ENCODE measurements at regions not wholly inside any gene's neighbourhood (a gene's known extent, or its start where the extent isn't known, plus 50 kb on each side); places are given as distances from the start of the nearest gene placed in this dataset.

GRCh38 chr14:94917041-94917600 is 147.2 kb upstream of the GSC start:
- TF ChIP-seq CTCF (IDR thresholded peaks at IDR 0.05; ENCODE audit: unreplicated experiment): no peak
- Mint-ChIP-seq H3K4me3 (ENCODE audit: low read depth, unreplicated experiment) (no peak overlapping the region), H3K27me3 (ENCODE audit: unreplicated experiment) (peaks cover 51% of the 10 kb centered on the region), H3K27ac (ENCODE audit: unreplicated experiment) (no peak overlapping the region), H3K4me1 (ENCODE audit: low read depth, unreplicated experiment) (no peaks in the 10 kb centered on the region), H3K36me3 (ENCODE audit: insufficient read depth, unreplicated experiment) (no peaks in the 10 kb centered on the region), H3K9me3 (ENCODE audit: low read depth, unreplicated experiment) (no peaks in the 10 kb centered on the region)
- no TSS peak for BruUV-seq (replicated peaks)
- CTCF ChIA-PET: interaction anchor here (0.7 kb wide), 1 partner anchor 530 kb away, joined by 5 read pairs; no protein-coding TSS in a partner anchor
- intact Hi-C loops (cut with micrococcal nuclease; ENCODE audit: unreplicated experiment): no loop called here
- no peak for DNase-seq

DNA sequence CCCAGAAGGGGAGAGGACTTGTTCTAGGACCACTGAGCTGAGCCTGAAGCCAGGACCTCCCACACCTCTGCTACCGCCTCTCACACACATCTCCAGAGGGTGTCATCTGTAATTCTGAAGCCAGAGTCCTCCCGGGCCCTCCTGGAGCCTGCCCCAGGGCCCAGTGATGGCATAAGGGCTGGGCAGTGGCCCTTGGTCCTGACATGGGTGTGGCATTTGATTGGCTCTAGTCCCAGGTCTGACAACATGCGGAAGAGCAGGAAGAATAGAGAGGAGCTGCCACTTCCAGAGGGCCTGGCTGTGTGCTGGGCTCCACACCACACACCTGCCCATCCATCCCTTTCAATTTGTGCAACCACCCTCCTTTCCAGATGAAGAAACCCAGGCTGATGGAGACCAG is 144.3 kb upstream of the GSC start:
- H3K27ac Mint-ChIP-seq (ENCODE audit: unreplicated experiment): no peak overlapping the region
- CTCF ChIA-PET: no interaction called here
- no TSS peak for BruUV-seq (replicated peaks)
- H3K27me3 Mint-ChIP-seq (ENCODE audit: unreplicated experiment): peaks cover 63% of the 10 kb centered on the region
- TF ChIP-seq CTCF (IDR thresholded peaks at IDR 0.05; ENCODE audit: unreplicated experiment): no peak
- intact Hi-C loops (cut with micrococcal nuclease; ENCODE audit: unreplicated experiment): no loop called here
- DNase-seq: no peak
- peaks cover 3% of the 10 kb centered on the region for H3K9me3 Mint-ChIP-seq (ENCODE audit: low read depth, unreplicated experiment)
- H3K4me3 Mint-ChIP-seq (ENCODE audit: low read depth, unreplicated experiment): no peak overlapping the region
- no peaks in the 10 kb centered on the region for H3K36me3 Mint-ChIP-seq (ENCODE audit: insufficient read depth, unreplicated experiment)
- H3K4me1 Mint-ChIP-seq (ENCODE audit: low read depth, unreplicated experiment): no peaks in the 10 kb centered on the region

- CTCF ChIA-PET: no interaction called here
- TF ChIP-seq CTCF (IDR thresholded peaks at IDR 0.05; ENCODE audit: unreplicated experiment): no peak
- intact Hi-C loops (cut with micrococcal nuclease; ENCODE audit: unreplicated experiment): no loop called here
- Mint-ChIP-seq H3K36me3 (ENCODE audit: insufficient read depth, unreplicated experiment) (no peaks in the 10 kb centered on the region), H3K27ac (ENCODE audit: unreplicated experiment) (no peak overlapping the region), H3K9me3 (ENCODE audit: low read depth, unreplicated experiment) (peaks cover 3% of the 10 kb centered on the region), H3K27me3 (ENCODE audit: unreplicated experiment) (peaks cover 98% of the 10 kb centered on the region), H3K4me1 (ENCODE audit: low read depth, unreplicated experiment) (no peaks in the 10 kb centered on the region), H3K4me3 (ENCODE audit: low read depth, unreplicated experiment) (no peak overlapping the region)
- no peak for DNase-seq
- no TSS peak for BruUV-seq (replicated peaks)
These were observed 137.8 kb upstream of the GSC start for GRCh38 chr14:94907626-94908261.

GRCh38 chr14:94906991-94907587 is 137.2 kb upstream of the GSC start:
- BruUV-seq (replicated peaks): no TSS peak
- no peak for TF ChIP-seq CTCF (IDR thresholded peaks at IDR 0.05; ENCODE audit: unreplicated experiment)
- CTCF ChIA-PET: no interaction called here
- Mint-ChIP-seq H3K4me3 (ENCODE audit: low read depth, unreplicated experiment) (no peak overlapping the region), H3K36me3 (ENCODE audit: insufficient read depth, unreplicated experiment) (no peaks in the 10 kb centered on the region), H3K27me3 (ENCODE audit: unreplicated experiment) (peaks cover 93% of the 10 kb centered on the region), H3K9me3 (ENCODE audit: low read depth, unreplicated experiment) (peaks cover 3% of the 10 kb centered on the region), H3K4me1 (ENCODE audit: low read depth, unreplicated experiment) (no peaks in the 10 kb centered on the region), H3K27ac (ENCODE audit: unreplicated experiment) (no peak overlapping the region)
- no peak for DNase-seq
- intact Hi-C loops (cut with micrococcal nuclease; ENCODE audit: unreplicated experiment): no loop called here

Data from Calu3 (cell line).